Stimulated activated naive CD8-positive, alpha-beta T cell treated with anti-CD3 and anti-CD28 coated beads, Interleukin-15, Interleukin-2, amounts not matched to agents 100 U/mL and 50 U/mL, for 24 hours (primary cell): ENCODE measurements at regions not wholly inside any gene's neighbourhood (a gene's known extent, or its start where the extent isn't known, plus 50 kb on each side); places are given as distances from the start of the nearest gene placed in this dataset.
"Not testable (repeated sequence)": the region's sequence is repeated elsewhere in the genome, so short reads cannot be mapped to it uniquely, and the experiment has no call there.

ENCODE experiments used
- ATAC-seq: fragments of 150-1000 bp; cut with Tn5 transposase; one replicate; pipeline ENCODE4 v1.10.0; 2021
- DNase-seq: peaks from one replicate; pipeline ENCODE4 v3.0.0; 2021

GRCh38 chr6:3549314-3549940, 92.6 kb upstream of the SLC22A23 start:
- ATAC-seq = no peak
- DNase-seq = no peak

- ATAC-seq (no peak), DNase-seq (no peak)
Observed at GRCh38 chr6:3546121-3546520, 89.3 kb upstream of the SLC22A23 start.

- no peak for ATAC-seq
Observed at GRCh38 chr6:3545156-3545555, 88.3 kb upstream of the SLC22A23 start.

GRCh38 chr6:3542032-3542640, 85.3 kb upstream of the SLC22A23 start:
- DNase-seq (no peak), ATAC-seq (no peak)

More at GRCh38 chr6:3545156-3545555, 88.3 kb upstream of the SLC22A23 start:
- DNase-seq = no peak

- DNase-seq (no peak), ATAC-seq (no peak)
Observed at GRCh38 chr6:3541006-3541585, 84.2 kb upstream of the SLC22A23 start.

GRCh38 chr6:3540253-3540820, 83.5 kb upstream of the SLC22A23 start:
- DNase-seq (no peak), ATAC-seq (no peak)

- ATAC-seq = no peak
- DNase-seq = no peak
Observed at GRCh38 chr6:3538536-3538935, 81.7 kb upstream of the SLC22A23 start.

- DNase-seq (no peak), ATAC-seq (no peak)
Observed at GRCh38 chr6:3536901-3537300, 80.1 kb upstream of the SLC22A23 start.

- no peak for ATAC-seq
- DNase-seq = no peak
Observed at GRCh38 chr6:3535776-3536435, 79.1 kb upstream of the SLC22A23 start.

GRCh38 chr6:3535033-3535775, 78.4 kb upstream of the SLC22A23 start:
- no peak for ATAC-seq
- DNase-seq = no peak

GRCh38 chr6:3534599-3534998, 77.7 kb upstream of the SLC22A23 start:
- DNase-seq (no peak), ATAC-seq (no peak)

- ATAC-seq = no peak
- no peak for DNase-seq
Observed at GRCh38 chr6:3533981-3534380, 77.1 kb upstream of the SLC22A23 start.

- no peak for ATAC-seq
- no peak for DNase-seq
Observed at GRCh38 chr6:3532296-3532916, 75.6 kb upstream of the SLC22A23 start.

GRCh38 chr6:3531481-3531880, 74.6 kb upstream of the SLC22A23 start:
- ATAC-seq (no peak), DNase-seq (no peak)

GRCh38 chr6:3530515-3530914, 73.7 kb upstream of the SLC22A23 start:
- ATAC-seq = no peak

GRCh38 chr6:3529721-3530120, 72.9 kb upstream of the SLC22A23 start:
- ATAC-seq (no peak), DNase-seq (no peak)

More at GRCh38 chr6:3530515-3530914, 73.7 kb upstream of the SLC22A23 start:
- DNase-seq = no peak

GRCh38 chr6:3529232-3529631, 72.4 kb upstream of the SLC22A23 start:
- no peak for ATAC-seq
- no peak for DNase-seq

- ATAC-seq, DNase-seq: not testable (repeated sequence)
Observed at GRCh38 chr6:3528081-3528671, 71.3 kb upstream of the SLC22A23 start.

GRCh38 chr6:3527651-3527977, 70.8 kb upstream of the SLC22A23 start:
- ATAC-seq = no peak
- DNase-seq = no peak

GRCh38 chr6:3526962-3527650, 70.3 kb upstream of the SLC22A23 start:
- DNase-seq (no peak), ATAC-seq (no peak)

- no peak for ATAC-seq
- no peak for DNase-seq
Observed at GRCh38 chr6:3525915-3526314, 69.1 kb upstream of the SLC22A23 start.
